Muscle layer of duodenum (tissue), 2 donors: ENCODE measurements at regions not wholly inside any gene's neighbourhood (a gene's known extent, or its start where the extent isn't known, plus 50 kb on each side); places are given as distances from the start of the nearest gene placed in this dataset.
A peak's percentile ranks its signal among the peaks of the same experiment; 100 is the strongest.

Experiments
- H3K27ac ChIP-seq: one replicate; pipeline ENCODE4 v1.7.0; 2013; ENCODE audit warnings: mild to moderate bottlenecking, low read length
- H3K27me3 ChIP-seq: one replicate; pipeline ENCODE4 v1.7.0; 2013; ENCODE audit warnings: low read depth, mild to moderate bottlenecking, control low read depth, low read length
- H3K36me3 ChIP-seq, 2 donors: one replicate each; pipeline ENCODE4 v1.7.0; 2013; ENCODE audit warnings: low read length in 2 of 2, control low read depth in 1 of 2, mild to moderate bottlenecking in 1 of 2; ENCODE audit not compliant: insufficient read depth in 2 of 2, control insufficient read depth in 1 of 2
- H3K4me1 ChIP-seq, 2 donors: one replicate each; pipeline ENCODE4 v1.7.0; 2013; ENCODE audit warnings: low read length in 2 of 2, mild to moderate bottlenecking in 2 of 2, control low read depth in 1 of 2, moderate library complexity in 1 of 2; ENCODE audit not compliant: insufficient read depth in 2 of 2, control insufficient read depth in 1 of 2
- H3K4me3 ChIP-seq, 2 donors: one replicate each; pipeline ENCODE4 v1.7.0; 2013; ENCODE audit warnings: low read length in 2 of 2, low read depth in 1 of 2, mild to moderate bottlenecking in 1 of 2
- H3K9me3 ChIP-seq, 2 donors: one replicate each; pipeline ENCODE4 v1.7.0; 2013; ENCODE audit warnings: low read length in 2 of 2, control low read depth in 1 of 2, mild to moderate bottlenecking in 1 of 2; ENCODE audit not compliant: control insufficient read depth in 1 of 2
- donor health status: healthy.

DNA sequence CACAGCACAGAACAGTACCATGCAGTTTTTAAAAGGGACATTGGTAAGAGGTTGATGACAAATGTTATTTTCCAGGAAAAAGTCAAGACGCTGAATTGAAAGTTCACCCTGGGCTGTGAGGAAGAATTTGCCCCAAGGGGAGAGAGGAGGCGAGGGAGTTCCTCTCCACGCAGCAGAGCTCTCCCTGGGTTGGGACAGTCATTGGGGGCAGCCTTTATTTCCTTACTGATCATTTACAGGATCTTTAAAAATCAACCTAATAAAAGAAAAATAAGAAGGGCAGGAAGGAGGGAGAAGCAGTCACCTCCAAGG lies 49.9 kb upstream of the WNT7B start:
- Histone ChIP-seq H3K27me3 (no peaks in the 10 kb centered on the region), H3K4me3 (peak overlapping the region; percentile 19 to 57), H3K36me3 (no peaks in the 10 kb centered on the region), H3K4me1 (peaks cover 7 to 15% of the 10 kb centered on the region in 2 donors), H3K27ac (peak overlapping the region; percentile 27), H3K9me3 (no peaks in the 10 kb centered on the region)

DNA sequence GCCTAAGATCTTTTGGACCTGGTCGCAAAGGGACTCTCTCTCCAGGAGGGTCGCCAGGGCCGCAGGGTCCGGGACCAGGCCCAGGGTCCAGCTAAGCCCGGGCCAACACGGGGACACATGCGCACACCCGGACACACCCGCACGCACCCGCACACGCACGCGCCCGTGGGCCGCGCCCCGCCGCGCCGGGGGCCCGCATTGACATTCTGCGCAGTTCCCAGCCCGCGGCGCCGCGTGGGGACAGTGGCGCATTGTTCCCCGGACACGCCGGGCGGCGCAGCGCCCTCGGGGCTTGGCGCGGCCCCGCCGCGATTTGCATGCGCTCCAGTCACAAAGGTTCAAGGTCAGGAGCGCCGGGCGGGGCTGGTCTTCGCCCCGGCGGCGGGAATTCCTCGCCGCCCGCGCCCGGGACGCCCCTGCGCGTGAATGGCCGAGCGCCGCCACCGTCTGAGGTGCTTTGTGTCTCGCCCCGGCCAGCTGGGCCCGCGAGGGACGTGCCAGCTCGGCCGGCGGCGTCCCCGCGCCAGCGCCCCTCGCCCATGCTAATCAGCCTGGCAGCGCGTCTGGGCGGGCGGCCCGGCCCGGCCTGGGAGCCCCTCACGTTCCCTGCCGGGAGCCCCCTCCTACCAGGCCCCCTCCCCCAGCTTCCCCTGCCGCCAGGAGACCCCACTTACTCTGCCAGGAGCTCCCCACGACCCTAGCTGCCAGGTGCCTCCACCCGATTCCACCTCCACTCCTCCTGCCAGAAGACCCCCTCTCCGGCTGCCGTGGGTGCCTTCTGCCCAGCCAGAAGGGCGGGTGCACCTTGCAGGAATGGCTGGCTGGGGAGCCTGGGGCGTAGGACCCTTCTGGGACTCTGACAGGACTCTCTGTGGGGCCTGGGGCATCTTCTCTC lies 50.5 kb upstream of the WNT7B start:
- no peaks in the 10 kb centered on the region for H3K9me3 ChIP-seq
- H3K36me3 ChIP-seq = no peaks in the 10 kb centered on the region
- no peaks in the 10 kb centered on the region for H3K27me3 ChIP-seq
- H3K27ac ChIP-seq = peak overlapping the region; percentile 27
- H3K4me3 ChIP-seq = peak overlapping the region; percentile 19 to 57
- peaks cover 7 to 15% of the 10 kb centered on the region in 2 donors for H3K4me1 ChIP-seq

DNA sequence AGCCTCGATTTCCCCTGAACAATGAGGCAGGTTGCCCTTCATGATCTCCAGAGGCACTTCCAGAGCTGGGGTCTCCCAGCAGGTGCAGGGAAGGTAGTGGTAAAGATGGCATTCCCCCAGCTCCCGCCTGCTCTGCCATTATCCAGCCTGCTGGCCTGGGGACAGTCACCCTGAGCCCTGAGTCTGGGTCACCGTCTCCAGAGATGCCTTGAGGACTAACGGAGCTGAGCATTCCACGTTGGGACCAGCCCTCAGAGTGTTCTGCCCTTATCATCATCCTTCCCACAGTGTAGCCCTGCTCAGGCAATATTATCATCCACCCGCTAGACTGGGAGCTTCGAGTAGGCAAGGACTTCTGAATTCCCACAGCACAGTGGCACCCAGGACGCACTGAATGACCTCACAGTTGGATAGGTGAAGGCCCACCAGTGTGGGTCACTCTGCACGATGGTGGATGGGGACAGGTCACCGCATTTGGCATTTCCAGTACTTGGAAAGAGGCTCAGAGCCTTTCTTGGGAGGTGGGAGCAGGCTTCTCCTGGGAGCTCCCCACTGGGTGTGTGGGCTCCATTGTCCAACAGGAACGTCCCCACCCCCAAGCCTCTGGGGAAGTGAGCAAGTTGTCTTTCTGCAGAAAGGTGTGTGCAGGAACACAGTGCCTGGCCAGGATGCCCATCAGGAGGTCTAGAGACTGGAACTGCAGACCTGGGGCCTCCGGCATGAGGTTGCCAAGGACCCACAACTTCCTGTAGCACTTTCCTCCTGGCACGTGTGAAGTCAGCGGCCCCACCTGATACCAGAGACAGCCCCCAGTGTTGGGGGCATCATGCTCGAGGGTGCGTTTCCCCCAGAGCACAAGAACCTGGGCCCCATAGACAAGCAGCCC lies 51.4 kb upstream of the WNT7B start:
- Histone ChIP-seq H3K4me1 (peaks cover 7 to 15% of the 10 kb centered on the region in 2 donors), H3K36me3 (no peaks in the 10 kb centered on the region), H3K9me3 (no peaks in the 10 kb centered on the region), H3K4me3 (no peak overlapping the region), H3K27me3 (no peaks in the 10 kb centered on the region), H3K27ac (no peak overlapping the region)

DNA sequence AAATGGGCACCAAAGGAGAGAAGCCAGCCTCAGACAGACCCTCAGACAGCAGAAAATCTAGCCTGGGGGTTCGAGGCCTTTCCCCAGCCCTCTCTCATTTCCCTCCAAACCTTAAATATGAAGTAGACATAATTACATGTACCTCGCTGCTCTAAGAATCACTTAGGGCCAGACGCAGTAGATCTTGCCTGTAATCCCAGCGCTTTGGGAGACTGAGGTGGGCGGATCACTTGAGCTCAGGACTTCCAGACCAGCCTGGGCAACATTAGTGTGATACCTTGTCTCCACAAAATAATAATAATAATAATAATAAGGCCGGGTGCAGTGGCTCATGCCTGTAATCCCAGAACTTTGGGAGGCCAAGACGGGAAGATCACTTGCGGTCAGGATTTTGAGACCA lies 52.1 kb upstream of the WNT7B start:
- no peaks in the 10 kb centered on the region for H3K27me3 ChIP-seq

DNA sequence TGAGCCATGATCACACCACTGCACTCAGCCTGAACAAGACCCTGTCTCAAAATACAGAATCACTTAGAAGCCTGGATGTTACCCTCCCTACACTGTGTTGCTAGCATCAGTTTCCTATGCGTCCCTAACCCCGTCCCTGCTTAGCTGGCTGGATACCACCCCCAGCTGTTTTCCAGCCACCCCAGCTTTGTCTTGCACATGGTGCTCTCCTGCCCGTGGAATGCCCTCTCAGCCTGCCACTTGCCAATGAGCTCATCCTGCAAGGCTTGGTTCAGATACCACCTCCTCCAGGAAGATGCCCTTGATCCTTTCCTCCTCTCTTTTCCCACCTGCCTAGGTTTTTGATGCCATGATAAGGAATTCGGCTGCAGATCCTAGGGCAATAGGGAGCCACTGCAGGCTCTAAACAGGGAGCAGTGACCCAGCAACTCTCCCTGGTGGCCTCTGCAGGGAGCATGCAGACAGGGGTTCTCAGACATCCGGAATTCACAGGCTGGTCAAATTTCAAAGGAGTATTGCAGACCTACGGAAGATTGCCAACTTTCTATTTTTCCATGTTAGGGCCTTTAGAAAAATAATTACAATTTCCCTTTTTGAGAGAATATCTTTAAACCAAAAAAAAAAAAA lies 52.7 kb upstream of the WNT7B start:
- Histone ChIP-seq H3K4me1 (peaks cover 7 to 15% of the 10 kb centered on the region in 2 donors), H3K27ac (no peak overlapping the region), H3K36me3 (no peaks in the 10 kb centered on the region), H3K4me3 (no peak overlapping the region), H3K27me3 (no peaks in the 10 kb centered on the region), H3K9me3 (no peaks in the 10 kb centered on the region)

More for the DNA sequence above, 52.1 kb upstream of the WNT7B start:
- Histone ChIP-seq H3K9me3 (no peaks in the 10 kb centered on the region), H3K36me3 (no peaks in the 10 kb centered on the region), H3K4me3 (no peak overlapping the region), H3K4me1 (peaks cover 7 to 15% of the 10 kb centered on the region in 2 donors), H3K27ac (no peak overlapping the region)

DNA sequence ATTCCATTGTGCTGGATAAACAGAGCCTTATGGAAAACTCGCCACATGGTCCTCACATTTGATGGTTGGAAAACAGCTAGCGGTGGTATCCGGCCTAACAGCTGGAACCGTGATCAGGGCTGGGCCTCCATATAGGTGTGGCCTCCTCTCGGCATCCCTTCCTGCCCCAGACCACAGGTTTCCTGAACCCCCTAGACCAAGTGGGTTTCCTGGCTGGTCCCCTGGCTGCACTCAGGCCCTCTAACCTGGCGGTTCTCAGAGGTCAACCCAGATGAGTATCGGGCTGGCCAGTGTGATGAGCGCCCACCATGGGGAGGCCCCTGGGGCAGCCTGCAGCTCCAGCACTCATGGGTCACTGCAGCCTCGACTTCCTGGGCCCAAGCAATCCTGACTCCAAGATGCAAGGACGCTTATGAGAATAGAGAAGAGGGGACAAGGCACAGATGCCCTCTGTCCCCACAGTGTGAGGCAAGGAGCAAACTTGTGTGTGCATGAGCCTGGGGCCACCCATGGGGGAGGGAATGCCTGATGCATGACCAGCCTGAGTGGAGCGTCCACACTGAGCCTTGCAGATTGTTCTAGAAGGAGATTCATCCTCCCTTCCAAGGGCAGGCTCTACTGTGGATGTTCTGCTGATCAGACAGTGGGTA lies 53.4 kb upstream of the WNT7B start:
- H3K27me3 ChIP-seq = no peaks in the 10 kb centered on the region
- H3K4me1 ChIP-seq = peaks cover 12 to 19% of the 10 kb centered on the region in 2 donors
- H3K4me3 ChIP-seq = no peak overlapping the region
- no peaks in the 10 kb centered on the region for H3K36me3 ChIP-seq
- H3K9me3 ChIP-seq = no peaks in the 10 kb centered on the region
- no peak overlapping the region for H3K27ac ChIP-seq

DNA sequence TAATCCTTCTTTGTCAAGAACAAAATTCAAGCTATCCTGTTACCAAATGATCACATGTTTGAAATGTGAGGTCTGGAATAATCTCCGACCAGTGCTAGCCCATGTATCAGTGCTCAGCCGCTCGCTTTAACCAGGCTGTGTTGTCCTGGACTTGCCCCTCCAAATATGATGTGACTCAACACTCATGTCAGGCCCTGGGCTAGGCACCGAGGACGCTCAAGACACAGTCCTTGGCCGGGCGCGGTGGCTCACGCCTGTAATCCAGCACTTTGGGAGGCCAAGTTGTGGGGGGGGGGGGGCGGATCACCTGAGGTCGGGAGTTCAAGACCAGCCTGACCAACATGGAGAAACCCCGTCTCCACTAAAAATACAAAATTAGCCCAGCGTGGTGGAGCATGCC lies 54.1 kb upstream of the WNT7B start:
- H3K9me3 ChIP-seq = no peaks in the 10 kb centered on the region
- H3K36me3 ChIP-seq = no peaks in the 10 kb centered on the region
- H3K4me1 ChIP-seq = peaks cover 13 to 18% of the 10 kb centered on the region in 2 donors
- H3K27me3 ChIP-seq = no peaks in the 10 kb centered on the region
- no peak overlapping the region for H3K27ac ChIP-seq
- H3K4me3 ChIP-seq = no peak overlapping the region

DNA sequence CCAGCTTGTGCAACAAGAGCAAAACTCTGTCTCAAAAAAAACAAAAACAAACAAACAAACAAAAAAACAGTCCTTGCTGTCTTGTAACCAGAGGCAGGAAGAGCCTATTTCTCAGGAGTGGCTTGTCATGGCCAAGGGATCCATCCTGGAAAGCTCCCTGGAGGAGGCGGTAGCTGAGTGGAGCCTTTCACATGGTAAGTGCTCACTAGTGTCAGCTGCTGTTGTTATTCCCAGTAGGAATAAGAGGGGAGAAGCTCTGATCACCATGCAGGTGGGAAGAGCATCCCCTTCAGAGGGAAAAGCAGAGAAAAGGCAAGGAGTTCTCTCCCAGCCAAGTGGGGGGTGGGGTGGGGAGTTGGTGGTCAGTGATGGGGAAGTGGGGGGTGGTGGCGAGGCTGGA lies 54.6 kb upstream of the WNT7B start:
- Histone ChIP-seq H3K27me3 (no peaks in the 10 kb centered on the region), H3K4me3 (no peak overlapping the region), H3K36me3 (no peaks in the 10 kb centered on the region), H3K4me1 (peaks cover 14 to 15% of the 10 kb centered on the region in 2 donors), H3K27ac (no peak overlapping the region), H3K9me3 (no peaks in the 10 kb centered on the region)

DNA sequence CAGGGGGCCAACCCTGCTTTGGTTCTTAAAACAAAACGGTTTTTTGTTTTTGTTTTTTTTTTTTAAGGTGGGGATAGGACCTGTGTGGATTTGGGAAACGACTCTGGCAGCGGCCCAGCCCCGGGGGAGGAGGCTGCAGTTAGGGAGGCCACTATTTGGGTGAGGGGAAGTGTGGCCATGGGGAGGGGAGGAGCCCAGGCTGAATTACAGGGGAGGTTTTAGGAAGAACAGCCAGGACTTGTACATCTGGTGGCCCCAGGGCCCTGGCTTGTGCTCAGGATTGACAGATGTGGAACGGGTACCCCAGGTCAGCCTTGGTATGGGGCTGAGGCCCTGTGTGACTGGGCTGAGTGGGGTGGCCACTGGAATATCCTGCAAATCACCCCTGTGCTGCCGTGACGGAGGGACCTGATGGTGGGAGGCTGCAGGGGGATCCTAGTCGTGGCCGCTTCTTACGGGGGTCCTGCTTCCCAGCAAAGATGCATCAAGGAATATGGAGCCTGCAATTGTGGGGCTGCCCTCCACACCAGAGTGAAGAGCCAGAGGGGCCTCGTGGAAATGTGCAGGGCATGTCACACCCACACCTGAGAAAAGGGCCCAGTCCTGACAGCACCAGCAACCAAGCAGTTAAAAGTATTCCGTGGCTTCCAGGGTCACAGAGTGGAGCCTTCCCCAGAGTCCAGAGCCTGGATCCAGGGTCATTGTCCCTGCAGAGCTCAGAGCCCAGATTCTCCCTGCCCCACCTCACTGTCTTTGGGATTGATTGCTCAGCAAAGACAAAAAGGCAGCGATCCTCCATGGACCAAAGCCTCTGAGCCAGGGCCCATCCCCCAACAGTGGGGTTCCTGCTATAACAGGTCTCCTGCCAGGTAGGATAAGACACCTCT lies 55.2 kb upstream of the WNT7B start:
- no peaks in the 10 kb centered on the region for H3K27me3 ChIP-seq
- H3K36me3 ChIP-seq = no peaks in the 10 kb centered on the region
- peaks cover 13 to 17% of the 10 kb centered on the region in 2 donors for H3K4me1 ChIP-seq
- no peak overlapping the region for H3K27ac ChIP-seq
- H3K4me3 ChIP-seq = no peak overlapping the region
- H3K9me3 ChIP-seq = no peaks in the 10 kb centered on the region
